IPS DF 4.7 (cell line): ENCODE measurements at regions not wholly inside any gene's neighbourhood (a gene's known extent, or its start where the extent isn't known, plus 50 kb on each side); places are given as distances from the start of the nearest gene placed in this dataset.
"Not testable (repeated sequence)": the region's sequence is repeated elsewhere in the genome, so short reads cannot be mapped to it uniquely, and the experiment has no call there.

ENCODE experiments used
- DNase-seq: peaks from one replicate; pipeline ENCODE4 v3.0.0-alpha.2; 2013; ENCODE audit warnings: low spot score; ENCODE audit errors: extremely low read depth

- DNase-seq: not testable (repeated sequence)
Observed at GRCh38 chr6:78646542-78647415, 220.6 kb upstream of the IRAK1BP1 start.

DNA sequence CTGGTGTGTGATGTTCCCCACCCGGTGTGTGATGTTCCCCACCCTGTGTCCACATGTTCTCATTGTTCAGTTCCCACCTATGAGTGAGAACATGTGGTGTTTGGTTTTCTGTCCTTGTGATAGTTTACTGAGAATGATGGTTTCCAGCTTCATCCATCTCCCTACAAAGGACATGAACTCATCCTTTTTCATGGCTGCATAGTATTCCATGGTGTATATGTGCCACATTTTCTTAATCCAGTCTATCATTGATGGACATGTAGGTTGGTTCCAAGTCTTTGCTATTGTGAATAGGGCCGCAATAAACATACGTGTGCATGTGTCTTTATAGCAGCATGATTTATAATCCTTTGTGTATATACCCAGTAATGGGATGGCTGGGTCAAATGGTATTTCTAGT is 201.5 kb upstream of the IRAK1BP1 start:
- DNase-seq: not testable (repeated sequence)

DNA sequence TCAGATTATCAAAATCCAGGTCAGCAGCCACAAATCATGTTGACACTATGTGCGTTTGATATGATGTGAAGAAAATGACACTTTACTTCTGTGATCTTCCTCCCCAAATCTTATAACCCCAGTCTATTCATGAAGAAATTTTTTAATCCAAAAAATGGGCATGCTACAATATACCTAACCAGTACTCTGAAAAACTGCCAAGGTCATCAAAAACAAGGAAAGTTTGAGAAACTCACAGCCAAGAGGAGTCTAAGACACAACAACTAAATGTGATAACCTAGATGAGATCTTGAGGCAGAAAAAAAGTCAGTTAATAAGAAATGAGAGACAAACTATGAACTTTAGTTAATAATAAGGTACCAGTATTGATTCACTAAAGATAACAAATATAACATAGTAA is 200.6 kb upstream of the IRAK1BP1 start:
- DNase-seq: no peak

GRCh38 chr6:78670156-78670555 is 197.2 kb upstream of the IRAK1BP1 start:
- DNase-seq: no peak

GRCh38 chr6:78670802-78671201 is 196.5 kb upstream of the IRAK1BP1 start:
- no peak for DNase-seq

DNA sequence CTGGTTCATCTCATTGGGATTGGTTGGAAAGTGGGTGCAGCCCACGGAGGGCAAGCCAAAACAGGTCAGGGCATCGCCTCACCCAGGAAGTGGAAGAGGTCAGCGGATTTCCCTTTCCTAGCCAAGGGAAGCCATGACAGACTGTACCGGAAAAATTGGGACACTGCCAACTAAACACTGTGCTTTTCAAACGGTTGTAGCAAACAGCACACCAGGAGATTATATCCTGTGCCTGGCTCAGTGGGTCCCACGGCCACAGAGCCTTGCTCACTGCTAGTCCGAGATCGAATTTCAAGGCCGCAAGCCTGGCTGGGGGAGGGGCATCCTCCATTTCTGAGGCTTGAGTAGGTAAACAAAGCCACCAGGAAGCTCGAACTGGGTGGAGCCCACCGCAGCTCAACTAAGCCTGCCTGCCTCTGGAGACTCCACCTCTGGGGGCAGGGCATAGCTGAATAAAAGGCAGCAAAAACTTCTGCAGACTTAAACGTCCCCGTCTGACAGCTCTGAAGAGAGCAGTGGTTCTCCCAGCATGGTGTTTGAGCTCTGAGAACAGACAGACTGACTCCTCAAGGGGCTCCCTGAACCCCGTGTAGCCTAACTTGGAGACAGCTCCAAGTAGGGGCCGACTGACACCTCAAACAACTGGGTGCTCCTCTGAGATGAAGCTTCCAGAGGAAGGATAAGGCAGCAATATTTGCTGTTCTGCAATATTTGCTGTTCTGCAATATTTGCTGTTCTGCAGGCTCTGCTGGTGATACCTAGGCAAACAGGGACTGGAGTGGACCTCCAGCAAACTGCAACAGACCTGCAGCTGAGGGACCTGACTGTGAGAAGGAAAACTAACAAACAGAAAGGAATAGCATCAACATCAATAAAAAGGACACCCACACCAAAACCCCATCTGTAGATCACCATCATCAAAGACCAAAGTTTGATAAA is 191.0 kb upstream of the IRAK1BP1 start:
- not testable (repeated sequence) for DNase-seq

DNA sequence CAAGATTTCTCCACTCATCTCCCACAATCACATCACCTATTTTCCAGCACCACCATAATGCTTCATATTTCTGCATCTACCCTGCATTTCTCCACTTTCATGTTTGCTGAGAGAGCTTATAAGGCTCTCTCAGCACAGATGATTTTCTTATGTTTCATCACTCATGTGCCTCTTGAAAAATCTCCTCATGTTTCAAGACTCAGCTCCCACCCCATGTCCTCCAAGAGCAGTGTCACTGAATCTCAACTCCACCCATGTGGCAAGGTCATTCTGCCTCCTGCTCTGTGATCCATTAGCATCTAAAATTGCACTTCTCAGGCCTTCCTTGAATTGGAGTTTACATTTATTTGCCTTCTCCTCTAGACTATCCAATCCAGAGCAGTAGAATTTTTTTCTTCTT is 178.7 kb upstream of the IRAK1BP1 start:
- DNase-seq: no peak

- no peak for DNase-seq
Observed at GRCh38 chr6:78693835-78694234, 173.5 kb upstream of the IRAK1BP1 start.

DNA sequence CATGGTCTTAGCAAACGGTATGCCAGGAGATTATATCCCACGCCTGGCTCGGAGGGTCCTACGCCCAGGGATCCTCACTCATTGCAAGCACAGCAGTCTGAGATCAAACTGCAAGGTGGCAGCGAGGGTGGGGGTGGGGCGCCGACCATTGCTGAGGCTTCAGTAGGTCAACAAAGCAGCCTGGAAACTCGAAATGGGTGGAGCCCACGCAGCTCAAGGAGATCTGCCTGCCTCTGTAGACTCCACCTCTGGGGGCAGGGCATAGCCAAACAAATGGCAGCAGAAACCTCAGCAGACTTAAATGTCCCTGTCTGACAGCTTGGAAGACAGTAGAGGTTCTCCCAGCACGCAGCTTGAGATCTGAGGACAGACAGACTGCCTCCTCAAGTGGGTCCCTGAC is 172.7 kb upstream of the IRAK1BP1 start:
- DNase-seq: not testable (repeated sequence)

GRCh38 chr6:78700991-78701390 is 166.4 kb upstream of the IRAK1BP1 start:
- DNase-seq: no peak

DNA sequence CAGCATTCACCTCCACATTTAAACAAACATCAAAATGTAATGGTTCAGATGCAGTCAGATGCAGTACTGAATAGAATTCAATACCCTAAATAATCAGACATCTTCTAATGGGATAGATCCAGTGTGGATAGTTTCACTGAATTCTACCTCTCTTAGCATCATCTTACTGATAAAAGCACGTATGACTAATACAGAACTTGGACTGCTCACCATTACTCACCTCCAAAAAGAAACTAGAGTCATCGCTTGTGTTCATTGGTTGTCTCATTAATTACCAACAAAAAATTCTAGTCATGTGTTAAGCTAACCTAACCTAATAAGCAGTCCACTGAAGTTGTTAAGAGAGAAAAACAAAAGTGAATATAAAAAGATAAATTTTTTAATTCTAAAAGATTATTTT is 165.9 kb upstream of the IRAK1BP1 start:
- DNase-seq: no peak

DNA sequence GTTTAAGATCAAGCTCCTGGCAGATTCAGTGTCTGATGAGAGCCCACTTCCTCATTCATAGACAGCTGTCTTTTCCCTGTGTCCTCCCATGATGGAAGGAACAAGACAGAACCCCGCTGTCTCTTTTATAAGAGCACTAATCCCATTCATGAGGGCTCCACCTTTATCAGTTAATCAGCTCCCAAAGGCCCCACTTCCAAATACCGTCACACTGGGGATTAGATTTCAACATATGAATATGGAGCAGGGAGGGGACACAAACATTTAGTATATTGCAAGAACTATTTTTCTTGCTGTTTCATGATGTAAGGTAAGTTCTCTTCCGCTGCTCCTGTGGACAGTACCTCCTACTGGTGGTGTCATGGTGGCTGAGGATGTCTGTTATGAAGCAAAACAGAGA is 158.3 kb upstream of the IRAK1BP1 start:
- DNase-seq: no peak

DNA sequence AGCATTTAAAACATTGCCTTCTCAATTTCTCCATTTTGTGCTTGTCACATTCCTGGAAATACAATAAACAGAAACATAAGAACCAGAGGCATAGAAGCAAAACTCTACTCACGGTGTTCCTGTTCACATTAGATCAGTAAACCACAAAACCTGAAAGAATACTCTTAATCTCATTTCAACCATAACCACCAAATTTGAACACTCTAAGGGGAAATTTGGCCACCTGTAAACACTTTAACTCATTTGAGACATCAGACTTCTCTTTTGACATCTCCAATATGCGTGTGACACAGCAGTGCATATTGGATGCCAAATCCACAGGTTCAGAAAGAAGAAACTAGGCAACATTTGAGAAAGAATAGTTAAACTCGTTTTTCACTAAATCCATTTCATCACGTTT is 153.8 kb upstream of the IRAK1BP1 start:
- DNase-seq: no peak

GRCh38 chr6:78744144-78744543 is 123.2 kb upstream of the IRAK1BP1 start:
- DNase-seq: no peak

DNA sequence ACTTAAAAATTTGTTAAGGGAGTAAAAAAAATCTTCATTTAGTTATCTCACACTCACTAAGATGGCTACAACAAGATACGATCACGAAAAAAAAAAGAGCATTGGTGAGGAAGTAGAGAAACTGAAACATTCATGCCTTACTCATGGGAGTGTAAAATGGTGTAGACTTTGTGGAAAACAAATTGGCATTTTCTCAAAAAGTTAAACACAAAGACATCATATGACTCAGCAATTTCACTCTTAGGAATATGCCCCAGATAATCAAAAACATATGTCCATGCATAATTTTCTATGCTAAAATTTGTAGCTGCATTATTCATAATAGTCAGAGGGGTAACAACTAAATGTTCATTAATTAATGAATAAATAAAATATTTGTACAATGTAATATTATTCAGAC is 120.9 kb upstream of the IRAK1BP1 start:
- no peak for DNase-seq

DNA sequence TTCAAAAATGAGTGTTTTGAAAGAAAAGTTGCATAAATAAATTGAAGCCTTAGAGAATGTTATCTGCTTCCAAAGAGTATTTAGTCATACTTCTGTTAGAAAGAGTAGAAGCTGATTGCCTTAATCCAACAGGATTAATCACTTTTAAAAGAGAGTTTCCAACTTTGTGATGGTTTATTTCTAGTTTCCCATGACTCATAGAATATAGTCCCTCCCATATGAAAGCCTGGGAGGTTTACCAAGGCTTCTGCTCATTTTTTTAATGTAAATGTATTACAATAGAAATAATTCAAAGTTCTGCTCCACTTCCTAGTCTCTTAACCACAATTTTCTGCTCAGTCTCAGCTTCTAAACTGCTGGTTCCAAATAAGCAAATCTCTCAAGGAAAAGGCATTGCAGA is 118.0 kb upstream of the IRAK1BP1 start:
- no peak for DNase-seq

- not testable (repeated sequence) for DNase-seq
Observed at GRCh38 chr6:78758297-78758798, 109.0 kb upstream of the IRAK1BP1 start.

- DNase-seq: no peak
Observed at GRCh38 chr6:78768271-78768670, 99.1 kb upstream of the IRAK1BP1 start.

- no peak for DNase-seq
Observed at GRCh38 chr6:78770765-78771164, 96.6 kb upstream of the IRAK1BP1 start.

DNA sequence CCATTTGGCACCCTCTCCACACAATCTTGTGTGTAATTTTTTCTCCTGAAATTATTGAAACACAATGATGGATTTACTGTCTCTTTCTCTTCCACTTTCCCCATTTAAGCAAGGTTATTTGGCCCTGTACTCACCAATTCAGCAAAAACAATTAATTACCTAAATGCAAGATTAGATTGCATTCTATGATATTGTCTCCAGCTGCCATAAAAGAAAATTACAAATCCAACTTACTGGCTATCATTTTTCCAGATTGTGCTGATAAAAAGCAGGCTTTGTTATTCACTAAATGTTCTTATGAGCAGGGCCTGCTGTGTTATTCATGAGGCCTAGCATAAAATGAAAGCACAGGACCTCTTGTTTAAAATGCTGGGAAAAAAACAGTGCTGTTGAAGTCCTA is 95.8 kb upstream of the IRAK1BP1 start:
- no peak for DNase-seq

DNA sequence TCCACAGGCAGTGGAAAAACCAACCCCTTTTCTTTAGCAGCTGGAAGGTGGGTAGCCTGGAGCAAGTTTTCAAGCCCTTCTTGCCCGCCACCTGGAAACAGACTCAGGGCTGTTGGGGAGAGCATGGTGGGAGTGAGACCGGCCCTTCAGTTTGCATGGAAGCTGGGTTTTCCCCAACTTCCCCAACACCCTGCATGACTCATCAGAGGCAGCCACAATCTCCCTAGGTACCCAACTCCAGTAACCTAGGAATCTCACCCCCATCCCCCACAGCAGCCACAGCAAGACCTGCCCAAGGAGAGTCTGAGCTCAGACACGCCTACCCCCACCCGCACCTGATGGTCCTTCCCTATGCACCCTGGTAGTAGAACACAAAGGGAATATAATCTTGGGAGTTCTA is 86.3 kb upstream of the IRAK1BP1 start:
- no peak for DNase-seq

DNA sequence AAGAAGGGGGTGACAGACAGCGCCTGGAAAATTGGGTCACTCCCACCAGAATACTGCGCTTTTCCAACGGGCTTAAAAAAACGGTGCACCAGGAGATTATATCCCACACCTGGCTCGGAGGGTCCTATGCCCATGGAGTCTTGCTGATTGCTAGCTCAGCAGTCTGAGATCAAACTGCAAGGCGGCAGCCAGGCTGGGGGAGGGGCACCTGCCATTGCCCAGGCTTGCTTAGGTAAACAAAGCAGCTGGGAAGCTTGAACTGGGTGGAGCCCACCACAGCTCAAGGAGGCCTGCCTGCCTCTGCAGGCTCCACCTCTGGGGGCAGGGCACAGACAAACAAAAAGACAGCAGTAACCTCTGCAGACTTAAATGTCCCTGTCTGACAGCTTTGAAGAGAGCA is 84.0 kb upstream of the IRAK1BP1 start:
- not testable (repeated sequence) for DNase-seq
